WTC11 (cell line): ENCODE measurements at regions not wholly inside any gene's neighbourhood (a gene's known extent, or its start where the extent isn't known, plus 50 kb on each side); places are given as distances from the start of the nearest gene placed in this dataset.

Experiments
- ATAC-seq: fragments of 200-7000 bp; cut with Tn5 transposase; 2 replicates; pipeline ENCODE4 v1.10.0; 2021; ENCODE audit warnings: mild to moderate bottlenecking, moderate library complexity
- CTCF ChIA-PET: fragments of 300-600 bp; sonication (Branson Sonifier 250); formaldehyde crosslinking; loops from one replicate; lab custom pipeline; 2021; ENCODE audit warnings: antibody characterized with exemption; lab: Charles Lee
- POLR2A ChIA-PET: fragments of 350-600 bp; sonication (Branson Sonifier 250); formaldehyde crosslinking; loops from one replicate; lab custom pipeline; 2021; ENCODE audit warnings: antibody characterized with exemption; lab: Charles Lee
- DNase-seq: peaks from one replicate; pipeline ENCODE4 v3.0.0; 2021; ENCODE audit warnings: low spot score
- H3K27ac Mint-ChIP-seq: 2 replicates; pipeline ENCODE4 v1.8.0; 2021; ENCODE audit warnings: mixed read lengths
- H3K27me3 Mint-ChIP-seq: 2 replicates; pipeline ENCODE4 v1.8.0; 2021; ENCODE audit warnings: low read depth, mild to moderate bottlenecking, moderate library complexity, mixed read lengths
- H3K36me3 Mint-ChIP-seq: 2 replicates; pipeline ENCODE4 v1.8.0; 2021; ENCODE audit warnings: mixed read lengths
- H3K4me1 Mint-ChIP-seq: 2 replicates; pipeline ENCODE4 v1.8.0; 2022; ENCODE audit warnings: mixed read lengths
- H3K4me3 Mint-ChIP-seq: 2 replicates; pipeline ENCODE4 v1.8.0; 2021; ENCODE audit warnings: mild to moderate bottlenecking, moderate library complexity, mixed read lengths
- H3K9me3 Mint-ChIP-seq: 2 replicates; pipeline ENCODE4 v1.8.0; 2021; ENCODE audit warnings: mixed read lengths
- CTCF ChIP-seq: fragments of 200-600 bp; IDR thresholded peaks from 2 replicates; pipeline ENCODE4 v1.8.0; 2022; ENCODE audit warnings: antibody characterized with exemption
- ESRRA ChIP-seq: sonication (generic); formaldehyde crosslinking; IDR thresholded peaks from 2 replicates; pipeline ENCODE4 v1.8.1; 2022; ENCODE audit warnings: mild to moderate bottlenecking, missing genetic modification reagents, borderline replicate concordance
- FOXJ3 ChIP-seq: sonication (generic); formaldehyde crosslinking; IDR thresholded peaks from 2 replicates; pipeline ENCODE4 v1.9.0; 2021; ENCODE audit warnings: missing genetic modification reagents, mild to moderate bottlenecking, borderline replicate concordance
- GABPB1 ChIP-seq: sonication (generic); formaldehyde crosslinking; IDR thresholded peaks from 2 replicates; pipeline ENCODE4 v1.8.1; 2023; ENCODE audit warnings: mild to moderate bottlenecking, missing genetic modification reagents
- GTF2I ChIP-seq: fragments of 250-450 bp; sonication (Bioruptor Pico); conservative IDR thresholded peaks from 2 replicates; pipeline ENCODE4 v1.4.0; 2021; ENCODE audit warnings: mild to moderate bottlenecking
- HMGA2 ChIP-seq: fragments of 250-450 bp; sonication (Bioruptor Pico); IDR thresholded peaks from 2 replicates; pipeline ENCODE4 v1.4.0; 2021; ENCODE audit warnings: mild to moderate bottlenecking, moderate library complexity
- HMGXB4 ChIP-seq: sonication (generic); formaldehyde crosslinking; IDR thresholded peaks from 2 replicates; pipeline ENCODE4 v1.8.1; 2023; ENCODE audit warnings: mild to moderate bottlenecking, moderate library complexity, missing genetic modification reagents
- JUN ChIP-seq: sonication (generic); formaldehyde crosslinking; IDR thresholded peaks from 2 replicates; pipeline ENCODE4 v1.8.0; 2023; ENCODE audit warnings: mild to moderate bottlenecking, missing genetic modification reagents
- KAT7 ChIP-seq: sonication (generic); formaldehyde crosslinking; IDR thresholded peaks from 2 replicates; pipeline ENCODE4 v1.8.1; 2023; ENCODE audit warnings: missing genetic modification reagents, mild to moderate bottlenecking, borderline replicate concordance
- NR1H2 ChIP-seq: sonication (generic); formaldehyde crosslinking; IDR thresholded peaks from 2 replicates; pipeline ENCODE4 v1.9.0; 2021; ENCODE audit warnings: mild to moderate bottlenecking, moderate library complexity, missing genetic modification reagents
- ZBTB21 ChIP-seq: sonication (generic); formaldehyde crosslinking; IDR thresholded peaks from 2 replicates; pipeline ENCODE4 v1.8.1; 2023; ENCODE audit warnings: mild to moderate bottlenecking, missing genetic modification reagents, borderline replicate concordance
- ZNF138 ChIP-seq: sonication (generic); formaldehyde crosslinking; conservative IDR thresholded peaks from 2 replicates; pipeline ENCODE4 v1.8.1; 2022; ENCODE audit warnings: mild to moderate bottlenecking, moderate library complexity, missing genetic modification reagents
- ZNF317 ChIP-seq: sonication (generic); formaldehyde crosslinking; IDR thresholded peaks from 2 replicates; pipeline ENCODE4 v1.8.1; 2023; ENCODE audit warnings: low read depth, mild to moderate bottlenecking, moderate library complexity, missing genetic modification reagents, borderline replicate concordance
- ZNF423 ChIP-seq: fragments of 250-450 bp; sonication (Bioruptor Pico); IDR thresholded peaks from 2 replicates; pipeline ENCODE4 v2.1.2; 2022; ENCODE audit warnings: mild to moderate bottlenecking, moderate library complexity
- TF ChIP-seq, protein P1 (sequence below): sonication (generic); formaldehyde crosslinking; IDR thresholded peaks from 2 replicates; pipeline ENCODE4 v1.8.0; 2022; ENCODE audit warnings: mild to moderate bottlenecking, missing genetic modification reagents
- TF ChIP-seq, protein P2 (sequence below): sonication (generic); formaldehyde crosslinking; IDR thresholded peaks from 2 replicates; pipeline ENCODE4 v1.8.1; 2022; ENCODE audit warnings: missing genetic modification reagents, borderline replicate concordance
- TF ChIP-seq, protein P3 (sequence below): sonication (generic); formaldehyde crosslinking; IDR thresholded peaks from 2 replicates; pipeline ENCODE4 v1.8.0; 2022; ENCODE audit warnings: missing genetic modification reagents
- TF ChIP-seq, protein P4 (sequence below): sonication (generic); formaldehyde crosslinking; IDR thresholded peaks from 2 replicates; pipeline ENCODE4 v1.8.0; 2023; ENCODE audit warnings: mild to moderate bottlenecking, missing genetic modification reagents
- TF ChIP-seq, protein P5 (sequence below): fragments of 250-450 bp; sonication (Bioruptor Pico); IDR thresholded peaks from 2 replicates; pipeline ENCODE4 v1.9.0; 2021; ENCODE audit warnings: mild to moderate bottlenecking, borderline replicate concordance

GRCh38 chr6:154648888-154649205 lies 84.4 kb upstream of the SCAF8 start:
- Mint-ChIP-seq H3K27me3 (no peaks in the 10 kb centered on the region), H3K36me3 (no peaks in the 10 kb centered on the region), H3K27ac (no peak overlapping the region), H3K9me3 (peaks cover 5% of the 10 kb centered on the region; the same call in 1 of the 2 replicates), H3K4me1 (peaks cover 10% of the 10 kb centered on the region), H3K4me3 (no peak overlapping the region)
- DNase-seq: no peak
- no peak for ATAC-seq
- ChIA-PET CTCF (no interaction called here), POLR2A (no interaction called here)
- no peak for TF ChIP-seq JUN (CRISPR knock-in tag)
- TF ChIP-seq ZNF423: no peak
- TF ChIP-seq, protein P1, sequence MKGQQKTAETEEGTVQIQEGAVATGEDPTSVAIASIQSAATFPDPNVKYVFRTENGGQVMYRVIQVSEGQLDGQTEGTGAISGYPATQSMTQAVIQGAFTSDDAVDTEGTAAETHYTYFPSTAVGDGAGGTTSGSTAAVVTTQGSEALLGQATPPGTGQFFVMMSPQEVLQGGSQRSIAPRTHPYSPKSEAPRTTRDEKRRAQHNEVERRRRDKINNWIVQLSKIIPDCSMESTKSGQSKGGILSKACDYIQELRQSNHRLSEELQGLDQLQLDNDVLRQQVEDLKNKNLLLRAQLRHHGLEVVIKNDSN (CRISPR knock-in tag): no peak
- TF ChIP-seq, protein P2, sequence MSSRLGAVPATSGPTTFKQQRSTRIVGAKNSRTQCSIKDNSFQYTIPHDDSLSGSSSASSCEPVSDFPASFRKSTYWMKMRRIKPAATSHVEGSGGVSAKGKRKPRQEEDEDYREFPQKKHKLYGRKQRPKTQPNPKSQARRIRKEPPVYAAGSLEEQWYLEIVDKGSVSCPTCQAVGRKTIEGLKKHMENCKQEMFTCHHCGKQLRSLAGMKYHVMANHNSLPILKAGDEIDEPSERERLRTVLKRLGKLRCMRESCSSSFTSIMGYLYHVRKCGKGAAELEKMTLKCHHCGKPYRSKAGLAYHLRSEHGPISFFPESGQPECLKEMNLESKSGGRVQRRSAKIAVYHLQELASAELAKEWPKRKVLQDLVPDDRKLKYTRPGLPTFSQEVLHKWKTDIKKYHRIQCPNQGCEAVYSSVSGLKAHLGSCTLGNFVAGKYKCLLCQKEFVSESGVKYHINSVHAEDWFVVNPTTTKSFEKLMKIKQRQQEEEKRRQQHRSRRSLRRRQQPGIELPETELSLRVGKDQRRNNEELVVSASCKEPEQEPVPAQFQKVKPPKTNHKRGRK (CRISPR knock-in tag): no peak
- TF ChIP-seq, protein P3, sequence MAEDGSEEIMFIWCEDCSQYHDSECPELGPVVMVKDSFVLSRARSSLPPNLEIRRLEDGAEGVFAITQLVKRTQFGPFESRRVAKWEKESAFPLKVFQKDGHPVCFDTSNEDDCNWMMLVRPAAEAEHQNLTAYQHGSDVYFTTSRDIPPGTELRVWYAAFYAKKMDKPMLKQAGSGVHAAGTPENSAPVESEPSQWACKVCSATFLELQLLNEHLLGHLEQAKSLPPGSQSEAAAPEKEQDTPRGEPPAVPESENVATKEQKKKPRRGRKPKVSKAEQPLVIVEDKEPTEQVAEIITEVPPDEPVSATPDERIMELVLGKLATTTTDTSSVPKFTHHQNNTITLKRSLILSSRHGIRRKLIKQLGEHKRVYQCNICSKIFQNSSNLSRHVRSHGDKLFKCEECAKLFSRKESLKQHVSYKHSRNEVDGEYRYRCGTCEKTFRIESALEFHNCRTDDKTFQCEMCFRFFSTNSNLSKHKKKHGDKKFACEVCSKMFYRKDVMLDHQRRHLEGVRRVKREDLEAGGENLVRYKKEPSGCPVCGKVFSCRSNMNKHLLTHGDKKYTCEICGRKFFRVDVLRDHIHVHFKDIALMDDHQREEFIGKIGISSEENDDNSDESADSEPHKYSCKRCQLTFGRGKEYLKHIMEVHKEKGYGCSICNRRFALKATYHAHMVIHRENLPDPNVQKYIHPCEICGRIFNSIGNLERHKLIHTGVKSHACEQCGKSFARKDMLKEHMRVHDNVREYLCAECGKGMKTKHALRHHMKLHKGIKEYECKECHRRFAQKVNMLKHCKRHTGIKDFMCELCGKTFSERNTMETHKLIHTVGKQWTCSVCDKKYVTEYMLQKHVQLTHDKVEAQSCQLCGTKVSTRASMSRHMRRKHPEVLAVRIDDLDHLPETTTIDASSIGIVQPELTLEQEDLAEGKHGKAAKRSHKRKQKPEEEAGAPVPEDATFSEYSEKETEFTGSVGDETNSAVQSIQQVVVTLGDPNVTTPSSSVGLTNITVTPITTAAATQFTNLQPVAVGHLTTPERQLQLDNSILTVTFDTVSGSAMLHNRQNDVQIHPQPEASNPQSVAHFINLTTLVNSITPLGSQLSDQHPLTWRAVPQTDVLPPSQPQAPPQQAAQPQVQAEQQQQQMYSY: no peak
- TF ChIP-seq, protein P4, sequence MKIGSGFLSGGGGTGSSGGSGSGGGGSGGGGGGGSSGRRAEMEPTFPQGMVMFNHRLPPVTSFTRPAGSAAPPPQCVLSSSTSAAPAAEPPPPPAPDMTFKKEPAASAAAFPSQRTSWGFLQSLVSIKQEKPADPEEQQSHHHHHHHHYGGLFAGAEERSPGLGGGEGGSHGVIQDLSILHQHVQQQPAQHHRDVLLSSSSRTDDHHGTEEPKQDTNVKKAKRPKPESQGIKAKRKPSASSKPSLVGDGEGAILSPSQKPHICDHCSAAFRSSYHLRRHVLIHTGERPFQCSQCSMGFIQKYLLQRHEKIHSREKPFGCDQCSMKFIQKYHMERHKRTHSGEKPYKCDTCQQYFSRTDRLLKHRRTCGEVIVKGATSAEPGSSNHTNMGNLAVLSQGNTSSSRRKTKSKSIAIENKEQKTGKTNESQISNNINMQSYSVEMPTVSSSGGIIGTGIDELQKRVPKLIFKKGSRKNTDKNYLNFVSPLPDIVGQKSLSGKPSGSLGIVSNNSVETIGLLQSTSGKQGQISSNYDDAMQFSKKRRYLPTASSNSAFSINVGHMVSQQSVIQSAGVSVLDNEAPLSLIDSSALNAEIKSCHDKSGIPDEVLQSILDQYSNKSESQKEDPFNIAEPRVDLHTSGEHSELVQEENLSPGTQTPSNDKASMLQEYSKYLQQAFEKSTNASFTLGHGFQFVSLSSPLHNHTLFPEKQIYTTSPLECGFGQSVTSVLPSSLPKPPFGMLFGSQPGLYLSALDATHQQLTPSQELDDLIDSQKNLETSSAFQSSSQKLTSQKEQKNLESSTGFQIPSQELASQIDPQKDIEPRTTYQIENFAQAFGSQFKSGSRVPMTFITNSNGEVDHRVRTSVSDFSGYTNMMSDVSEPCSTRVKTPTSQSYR (CRISPR knock-in tag): no peak
- TF ChIP-seq, protein P5, sequence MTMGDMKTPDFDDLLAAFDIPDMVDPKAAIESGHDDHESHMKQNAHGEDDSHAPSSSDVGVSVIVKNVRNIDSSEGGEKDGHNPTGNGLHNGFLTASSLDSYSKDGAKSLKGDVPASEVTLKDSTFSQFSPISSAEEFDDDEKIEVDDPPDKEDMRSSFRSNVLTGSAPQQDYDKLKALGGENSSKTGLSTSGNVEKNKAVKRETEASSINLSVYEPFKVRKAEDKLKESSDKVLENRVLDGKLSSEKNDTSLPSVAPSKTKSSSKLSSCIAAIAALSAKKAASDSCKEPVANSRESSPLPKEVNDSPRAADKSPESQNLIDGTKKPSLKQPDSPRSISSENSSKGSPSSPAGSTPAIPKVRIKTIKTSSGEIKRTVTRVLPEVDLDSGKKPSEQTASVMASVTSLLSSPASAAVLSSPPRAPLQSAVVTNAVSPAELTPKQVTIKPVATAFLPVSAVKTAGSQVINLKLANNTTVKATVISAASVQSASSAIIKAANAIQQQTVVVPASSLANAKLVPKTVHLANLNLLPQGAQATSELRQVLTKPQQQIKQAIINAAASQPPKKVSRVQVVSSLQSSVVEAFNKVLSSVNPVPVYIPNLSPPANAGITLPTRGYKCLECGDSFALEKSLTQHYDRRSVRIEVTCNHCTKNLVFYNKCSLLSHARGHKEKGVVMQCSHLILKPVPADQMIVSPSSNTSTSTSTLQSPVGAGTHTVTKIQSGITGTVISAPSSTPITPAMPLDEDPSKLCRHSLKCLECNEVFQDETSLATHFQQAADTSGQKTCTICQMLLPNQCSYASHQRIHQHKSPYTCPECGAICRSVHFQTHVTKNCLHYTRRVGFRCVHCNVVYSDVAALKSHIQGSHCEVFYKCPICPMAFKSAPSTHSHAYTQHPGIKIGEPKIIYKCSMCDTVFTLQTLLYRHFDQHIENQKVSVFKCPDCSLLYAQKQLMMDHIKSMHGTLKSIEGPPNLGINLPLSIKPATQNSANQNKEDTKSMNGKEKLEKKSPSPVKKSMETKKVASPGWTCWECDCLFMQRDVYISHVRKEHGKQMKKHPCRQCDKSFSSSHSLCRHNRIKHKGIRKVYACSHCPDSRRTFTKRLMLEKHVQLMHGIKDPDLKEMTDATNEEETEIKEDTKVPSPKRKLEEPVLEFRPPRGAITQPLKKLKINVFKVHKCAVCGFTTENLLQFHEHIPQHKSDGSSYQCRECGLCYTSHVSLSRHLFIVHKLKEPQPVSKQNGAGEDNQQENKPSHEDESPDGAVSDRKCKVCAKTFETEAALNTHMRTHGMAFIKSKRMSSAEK (CRISPR knock-in tag): no peak
- no peak for TF ChIP-seq ZNF317
- TF ChIP-seq KAT7 (CRISPR knock-in tag): no peak
- TF ChIP-seq HMGXB4 (CRISPR knock-in tag): no peak
- TF ChIP-seq HMGA2 (CRISPR knock-in tag): no peak
- no peak for TF ChIP-seq CTCF
- TF ChIP-seq ZBTB21: no peak
- no peak for TF ChIP-seq FOXJ3 (CRISPR knock-in tag)
- no peak for TF ChIP-seq GABPB1 (CRISPR knock-in tag)
- no peak for TF ChIP-seq NR1H2 (CRISPR knock-in tag)
- no peak for TF ChIP-seq ZNF138 (CRISPR knock-in tag)
- no peak for TF ChIP-seq ESRRA (CRISPR knock-in tag)
- TF ChIP-seq GTF2I: no peak
